ENCODE measurements at regions not wholly inside any gene's neighbourhood (a gene's known extent, or its start where the extent isn't known, plus 50 kb on each side); places are given as distances from the start of the nearest gene placed in this dataset.

DNA sequence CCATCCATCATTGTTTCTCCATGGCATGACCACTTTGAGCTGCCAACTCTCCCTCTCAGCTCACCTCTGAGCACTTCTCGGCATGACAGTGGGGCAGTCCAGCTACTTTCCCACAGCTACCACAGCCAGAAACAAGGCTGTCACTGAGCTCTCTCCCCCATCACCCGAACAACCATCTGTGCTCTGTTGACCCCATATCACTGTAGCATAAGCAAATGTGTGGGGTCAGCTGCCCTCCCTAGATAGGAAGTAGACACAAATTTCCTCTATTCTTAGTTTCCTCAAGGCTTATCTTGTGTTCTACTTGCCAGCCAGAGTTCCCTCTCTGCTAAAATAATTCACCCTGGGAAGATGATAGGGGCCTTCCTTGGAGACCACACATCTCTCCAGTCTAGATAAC lies 82.6 kb upstream of the FUT8 start:
- TF ChIP-seq CTCF (IDR thresholded peaks at IDR 0.05; ENCODE audit: low read depth, low read length) = no peak
- no peak for TF ChIP-seq MYC (IDR thresholded peaks at IDR 0.05; ENCODE audit: low read depth, low read length)

Data from NB4 (cell line).